ENCODE measurements at regions not wholly inside any gene's neighbourhood (a gene's known extent, or its start where the extent isn't known, plus 50 kb on each side); places are given as distances from the start of the nearest gene placed in this dataset.

- no peak overlapping the region for H2AFZ ChIP-seq (ENCODE audit: low read length)
- no peaks in the 10 kb centered on the region for H3K27me3 ChIP-seq (ENCODE audit: insufficient read depth, low read length)
- no peaks in the 10 kb centered on the region for H3K4me1 ChIP-seq (ENCODE audit: insufficient read depth, low read length)
- no peaks in the 10 kb centered on the region for H3K9me3 ChIP-seq (ENCODE audit: low read depth, low read length)
- H3K4me3 ChIP-seq (ENCODE audit: insufficient read depth, low read length), result no peak overlapping the region
- DNase-seq (ENCODE audit: insufficient read length, low spot score, missing footprints), result no peak
- no peaks in the 10 kb centered on the region for H3K36me3 ChIP-seq (ENCODE audit: insufficient read depth, low read length)
- H3K27ac ChIP-seq (ENCODE audit: low read depth, low read length), result no peak overlapping the region
- H3K79me2 ChIP-seq (ENCODE audit: insufficient read depth, low read length), result no peaks in the 10 kb centered on the region
- no peak overlapping the region for H3K4me2 ChIP-seq (ENCODE audit: insufficient read depth, low read length)
- TF ChIP-seq CTCF (IDR thresholded peaks at IDR 0.05; ENCODE audit: extremely low read depth, low read depth, low read length), result no peak
- H4K20me1 ChIP-seq (ENCODE audit: insufficient read depth, low read length), result no peaks in the 10 kb centered on the region
Measured at GRCh38 chr13:90184355-90184754, 1163.1 kb upstream of the MIR17HG start.

GRCh38 chr13:90185734-90186133, 1161.8 kb upstream of the MIR17HG start:
- no peaks in the 10 kb centered on the region for H3K79me2 ChIP-seq (ENCODE audit: insufficient read depth, low read length)

GRCh38 chr13:90187478-90188350, 1159.8 kb upstream of the MIR17HG start:
- no peak overlapping the region for H2AFZ ChIP-seq (ENCODE audit: low read length)
- DNase-seq (ENCODE audit: insufficient read length, low spot score, missing footprints), result peak; percentile 48
- no peak for TF ChIP-seq CTCF (IDR thresholded peaks at IDR 0.05; ENCODE audit: extremely low read depth, low read depth, low read length)
- H3K36me3 ChIP-seq (ENCODE audit: insufficient read depth, low read length), result no peaks in the 10 kb centered on the region
- no peaks in the 10 kb centered on the region for H3K79me2 ChIP-seq (ENCODE audit: insufficient read depth, low read length)
- H3K4me1 ChIP-seq (ENCODE audit: insufficient read depth, low read length), result no peaks in the 10 kb centered on the region
- H3K27ac ChIP-seq (ENCODE audit: low read depth, low read length), result no peak overlapping the region
- H4K20me1 ChIP-seq (ENCODE audit: insufficient read depth, low read length), result no peaks in the 10 kb centered on the region
- peaks cover 2% of the 10 kb centered on the region for H3K9me3 ChIP-seq (ENCODE audit: low read depth, low read length)
- H3K4me2 ChIP-seq (ENCODE audit: insufficient read depth, low read length), result no peak overlapping the region
- no peak overlapping the region for H3K4me3 ChIP-seq (ENCODE audit: insufficient read depth, low read length)
- no peaks in the 10 kb centered on the region for H3K27me3 ChIP-seq (ENCODE audit: insufficient read depth, low read length)

More at GRCh38 chr13:90185734-90186133, 1161.8 kb upstream of the MIR17HG start:
- Histone ChIP-seq H3K27me3 (ENCODE audit: insufficient read depth, low read length) (no peaks in the 10 kb centered on the region), H3K27ac (ENCODE audit: low read depth, low read length) (no peak overlapping the region), H3K4me3 (ENCODE audit: insufficient read depth, low read length) (no peak overlapping the region), H3K9me3 (ENCODE audit: low read depth, low read length) (no peaks in the 10 kb centered on the region), H4K20me1 (ENCODE audit: insufficient read depth, low read length) (no peaks in the 10 kb centered on the region), H3K4me2 (ENCODE audit: insufficient read depth, low read length) (no peak overlapping the region), H3K4me1 (ENCODE audit: insufficient read depth, low read length) (no peaks in the 10 kb centered on the region), H2AFZ (ENCODE audit: low read length) (no peak overlapping the region), H3K36me3 (ENCODE audit: insufficient read depth, low read length) (no peaks in the 10 kb centered on the region)
- TF ChIP-seq CTCF (IDR thresholded peaks at IDR 0.05; ENCODE audit: extremely low read depth, low read depth, low read length), result no peak
- no peak for DNase-seq (ENCODE audit: insufficient read length, low spot score, missing footprints)

- Histone ChIP-seq H3K27me3 (ENCODE audit: insufficient read depth, low read length) (no peaks in the 10 kb centered on the region), H4K20me1 (ENCODE audit: insufficient read depth, low read length) (no peaks in the 10 kb centered on the region), H3K27ac (ENCODE audit: low read depth, low read length) (no peak overlapping the region), H3K36me3 (ENCODE audit: insufficient read depth, low read length) (no peaks in the 10 kb centered on the region), H3K79me2 (ENCODE audit: insufficient read depth, low read length) (no peaks in the 10 kb centered on the region), H3K4me1 (ENCODE audit: insufficient read depth, low read length) (no peaks in the 10 kb centered on the region), H3K4me3 (ENCODE audit: insufficient read depth, low read length) (no peak overlapping the region), H2AFZ (ENCODE audit: low read length) (no peak overlapping the region), H3K4me2 (ENCODE audit: insufficient read depth, low read length) (no peak overlapping the region), H3K9me3 (ENCODE audit: low read depth, low read length) (peaks cover 2% of the 10 kb centered on the region)
- TF ChIP-seq CTCF (IDR thresholded peaks at IDR 0.05; ENCODE audit: extremely low read depth, low read depth, low read length), result no peak
- DNase-seq (ENCODE audit: insufficient read length, low spot score, missing footprints), result no peak
Measured at GRCh38 chr13:90188351-90188636, 1159.2 kb upstream of the MIR17HG start.

Data from osteoblast (primary cell).